ENCODE measurements at regions not wholly inside any gene's neighbourhood (a gene's known extent, or its start where the extent isn't known, plus 50 kb on each side); places are given as distances from the start of the nearest gene placed in this dataset.
A peak's percentile ranks its signal among the peaks of the same experiment; 100 is the strongest.

DNA sequence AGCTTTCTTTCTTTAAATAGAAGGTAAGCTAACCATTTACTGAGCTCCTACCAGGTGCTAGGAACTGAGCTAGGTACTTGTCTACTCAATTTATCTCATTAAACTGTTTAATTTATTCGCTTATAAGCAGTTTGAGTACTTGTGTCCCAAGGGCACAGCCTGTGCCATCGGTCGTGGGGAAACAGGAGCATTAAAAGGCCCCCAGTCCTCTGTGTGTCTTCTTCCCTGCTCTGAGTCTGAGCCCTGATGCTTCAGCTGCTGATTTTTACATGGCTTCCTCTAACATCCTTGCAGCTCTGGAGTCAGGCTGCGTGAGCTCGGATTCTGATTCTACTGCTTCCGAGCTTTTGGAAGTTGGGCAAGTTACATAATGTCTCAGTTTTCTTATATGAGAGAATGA is 239.5 kb downstream of the EDEM1 start:
- H3K4me1 ChIP-seq (ENCODE audit: insufficient read depth, low read length): no peaks in the 10 kb centered on the region
- FAIRE-seq: no peak
- H3K27ac Mint-ChIP-seq (ENCODE audit: unreplicated experiment): no peak overlapping the region

DNA sequence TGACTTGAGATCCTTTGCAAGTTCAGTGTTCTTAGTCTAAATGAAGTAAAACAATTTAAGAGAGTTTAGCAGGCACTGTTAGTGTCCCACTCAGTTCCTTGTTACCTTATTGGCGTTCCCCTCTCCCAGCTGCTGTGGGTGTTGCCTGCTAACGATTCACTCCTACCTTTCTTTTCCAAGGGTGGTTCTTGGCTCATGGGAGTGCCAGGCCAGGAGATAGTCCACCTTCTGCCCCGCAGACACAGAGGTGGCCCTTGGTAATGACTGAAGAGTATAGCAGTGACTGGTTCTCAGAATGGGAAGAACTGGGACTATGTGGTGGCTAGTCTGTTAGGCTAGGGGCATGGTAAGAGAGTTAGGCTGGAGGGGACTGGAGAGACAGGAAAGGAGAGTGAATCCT is 240.4 kb downstream of the EDEM1 start:
- H3K9ac ChIP-seq (ENCODE audit: low read length): no peak overlapping the region
- Mint-ChIP-seq H3K4me3 (ENCODE audit: unreplicated experiment) (no peak overlapping the region), H3K4me1 (ENCODE audit: low read depth, unreplicated experiment) (no peaks in the 10 kb centered on the region), H3K27ac (ENCODE audit: unreplicated experiment) (no peak overlapping the region), H3K27me3 (ENCODE audit: low read depth, unreplicated experiment) (peaks cover 2% of the 10 kb centered on the region), H3K36me3 (ENCODE audit: low read depth, unreplicated experiment) (no peaks in the 10 kb centered on the region), H3K9me3 (ENCODE audit: unreplicated experiment) (peaks cover 10% of the 10 kb centered on the region)
- no peaks in the 10 kb centered on the region for H3K36me3 ChIP-seq (ENCODE audit: insufficient read depth, low read length)
- H4K20me1 ChIP-seq (ENCODE audit: insufficient read depth, low read length): no peaks in the 10 kb centered on the region
- H3K4me3 ChIP-seq (ENCODE audit: insufficient read depth, low read depth, low read length): no peak overlapping the region
- H3K27me3 ChIP-seq (ENCODE audit: insufficient read depth, low read length): no peaks in the 10 kb centered on the region
- TF ChIP-seq, protein P1, sequence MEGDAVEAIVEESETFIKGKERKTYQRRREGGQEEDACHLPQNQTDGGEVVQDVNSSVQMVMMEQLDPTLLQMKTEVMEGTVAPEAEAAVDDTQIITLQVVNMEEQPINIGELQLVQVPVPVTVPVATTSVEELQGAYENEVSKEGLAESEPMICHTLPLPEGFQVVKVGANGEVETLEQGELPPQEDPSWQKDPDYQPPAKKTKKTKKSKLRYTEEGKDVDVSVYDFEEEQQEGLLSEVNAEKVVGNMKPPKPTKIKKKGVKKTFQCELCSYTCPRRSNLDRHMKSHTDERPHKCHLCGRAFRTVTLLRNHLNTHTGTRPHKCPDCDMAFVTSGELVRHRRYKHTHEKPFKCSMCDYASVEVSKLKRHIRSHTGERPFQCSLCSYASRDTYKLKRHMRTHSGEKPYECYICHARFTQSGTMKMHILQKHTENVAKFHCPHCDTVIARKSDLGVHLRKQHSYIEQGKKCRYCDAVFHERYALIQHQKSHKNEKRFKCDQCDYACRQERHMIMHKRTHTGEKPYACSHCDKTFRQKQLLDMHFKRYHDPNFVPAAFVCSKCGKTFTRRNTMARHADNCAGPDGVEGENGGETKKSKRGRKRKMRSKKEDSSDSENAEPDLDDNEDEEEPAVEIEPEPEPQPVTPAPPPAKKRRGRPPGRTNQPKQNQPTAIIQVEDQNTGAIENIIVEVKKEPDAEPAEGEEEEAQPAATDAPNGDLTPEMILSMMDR (IDR thresholded peaks at IDR 0.05; ENCODE audit: insufficient read depth, low read depth, low read length): no peak
- no peak for TF ChIP-seq EZH2 (IDR thresholded peaks at IDR 0.05; ENCODE audit: insufficient read depth, low read length)
- no peak overlapping the region for H3K27ac ChIP-seq (ENCODE audit: low read depth, low read length)
- DNase-seq (ENCODE audit: low read depth) (no peak), FAIRE-seq (no peak)
- H3K4me2 ChIP-seq (ENCODE audit: low read length): no peak overlapping the region
- H3K79me2 ChIP-seq (ENCODE audit: insufficient read depth, low read length): no peaks in the 10 kb centered on the region
- no peak overlapping the region for H2AFZ ChIP-seq (ENCODE audit: low read depth, low read length)
- H3K4me1 ChIP-seq (ENCODE audit: insufficient read depth, low read length): no peaks in the 10 kb centered on the region
- no peaks in the 10 kb centered on the region for H3K9me3 ChIP-seq (ENCODE audit: insufficient read depth, low read depth, low read length)

More for the DNA sequence above, 239.5 kb downstream of the EDEM1 start:
- Histone ChIP-seq H3K9ac (ENCODE audit: low read length) (no peak overlapping the region), H4K20me1 (ENCODE audit: insufficient read depth, low read length) (no peaks in the 10 kb centered on the region), H3K9me3 (ENCODE audit: insufficient read depth, low read depth, low read length) (no peaks in the 10 kb centered on the region), H3K27me3 (ENCODE audit: insufficient read depth, low read length) (no peaks in the 10 kb centered on the region), H3K79me2 (ENCODE audit: insufficient read depth, low read length) (no peaks in the 10 kb centered on the region), H3K4me3 (ENCODE audit: insufficient read depth, low read depth, low read length) (no peak overlapping the region), H3K27ac (ENCODE audit: low read depth, low read length) (no peak overlapping the region), H3K4me2 (ENCODE audit: low read length) (no peak overlapping the region), H2AFZ (ENCODE audit: low read depth, low read length) (no peak overlapping the region), H3K36me3 (ENCODE audit: insufficient read depth, low read length) (no peaks in the 10 kb centered on the region)
- peaks cover 7% of the 10 kb centered on the region for H3K9me3 Mint-ChIP-seq (ENCODE audit: unreplicated experiment)
- no peaks in the 10 kb centered on the region for H3K36me3 Mint-ChIP-seq (ENCODE audit: low read depth, unreplicated experiment)
- no peak for DNase-seq (ENCODE audit: low read depth)
- H3K4me3 Mint-ChIP-seq (ENCODE audit: unreplicated experiment): no peak overlapping the region
- H3K4me1 Mint-ChIP-seq (ENCODE audit: low read depth, unreplicated experiment): no peaks in the 10 kb centered on the region
- TF ChIP-seq, protein P1 (IDR thresholded peaks at IDR 0.05; ENCODE audit: insufficient read depth, low read depth, low read length): no peak
- TF ChIP-seq EZH2 (IDR thresholded peaks at IDR 0.05; ENCODE audit: insufficient read depth, low read length): no peak
- H3K27me3 Mint-ChIP-seq (ENCODE audit: low read depth, unreplicated experiment): peaks cover 2% of the 10 kb centered on the region

DNA sequence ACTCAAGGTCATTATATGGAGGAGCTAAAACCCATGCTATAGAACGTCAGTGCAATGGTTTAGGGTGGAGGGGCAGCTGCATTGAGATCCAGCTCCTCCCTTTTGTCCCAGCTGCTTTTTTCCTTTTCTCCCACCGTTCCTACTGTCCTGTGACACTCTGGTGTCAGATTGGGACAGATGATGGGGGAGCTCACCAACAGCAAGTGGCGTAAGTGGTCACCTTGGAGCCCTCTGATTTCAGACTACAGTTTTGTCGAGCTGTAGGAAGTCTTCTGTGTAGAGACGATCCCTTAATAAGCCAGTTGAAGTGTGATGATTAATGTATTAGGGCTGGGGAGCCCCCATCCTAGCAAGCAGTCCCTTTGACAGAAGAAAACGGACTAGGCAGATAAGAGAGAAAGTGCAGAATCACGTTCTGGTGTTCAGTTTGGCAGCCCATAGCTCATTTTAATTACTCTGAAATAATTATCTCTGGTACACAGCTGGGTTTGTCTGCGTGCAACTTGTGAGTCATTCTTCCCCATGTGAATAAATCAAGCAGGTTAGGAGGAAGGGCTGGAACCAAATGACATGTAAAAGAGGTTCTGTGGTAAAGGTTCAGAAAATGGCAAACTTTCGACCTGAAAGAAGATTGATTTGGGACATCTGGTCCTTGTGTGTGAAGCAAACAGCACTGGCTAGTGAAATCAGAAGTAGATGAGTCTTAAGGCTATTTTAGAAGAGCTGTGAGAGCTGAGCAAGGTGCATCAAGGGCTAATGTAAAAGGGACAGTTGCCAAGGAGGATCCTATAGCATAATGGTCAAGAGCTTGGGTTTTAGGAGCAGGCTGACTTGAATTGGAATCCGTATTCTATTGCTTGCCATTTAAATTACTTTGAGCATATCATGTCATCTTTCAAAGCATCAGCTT is 241.4 kb downstream of the EDEM1 start:
- no peak overlapping the region for H3K4me3 Mint-ChIP-seq (ENCODE audit: unreplicated experiment)
- no peaks in the 10 kb centered on the region for H3K36me3 Mint-ChIP-seq (ENCODE audit: low read depth, unreplicated experiment)
- DNase-seq (ENCODE audit: low read depth): peak; percentile 57
- Histone ChIP-seq H3K9me3 (ENCODE audit: insufficient read depth, low read depth, low read length) (no peaks in the 10 kb centered on the region), H3K27ac (ENCODE audit: low read depth, low read length) (no peak overlapping the region), H3K9ac (ENCODE audit: low read length) (no peak overlapping the region), H3K36me3 (ENCODE audit: insufficient read depth, low read length) (no peaks in the 10 kb centered on the region), H2AFZ (ENCODE audit: low read depth, low read length) (no peak overlapping the region), H3K27me3 (ENCODE audit: insufficient read depth, low read length) (no peaks in the 10 kb centered on the region), H3K4me3 (ENCODE audit: insufficient read depth, low read depth, low read length) (no peak overlapping the region), H3K4me1 (ENCODE audit: insufficient read depth, low read length) (no peaks in the 10 kb centered on the region), H3K79me2 (ENCODE audit: insufficient read depth, low read length) (no peaks in the 10 kb centered on the region), H3K4me2 (ENCODE audit: low read length) (no peak overlapping the region), H4K20me1 (ENCODE audit: insufficient read depth, low read length) (no peaks in the 10 kb centered on the region)
- FAIRE-seq: no peak
- peaks cover 2% of the 10 kb centered on the region for H3K27me3 Mint-ChIP-seq (ENCODE audit: low read depth, unreplicated experiment)
- H3K4me1 Mint-ChIP-seq (ENCODE audit: low read depth, unreplicated experiment): no peaks in the 10 kb centered on the region
- H3K27ac Mint-ChIP-seq (ENCODE audit: unreplicated experiment): no peak overlapping the region
- TF ChIP-seq EZH2 (IDR thresholded peaks at IDR 0.05; ENCODE audit: insufficient read depth, low read length): no peak
- TF ChIP-seq, protein P1 (IDR thresholded peaks at IDR 0.05; ENCODE audit: insufficient read depth, low read depth, low read length): no peak
- H3K9me3 Mint-ChIP-seq (ENCODE audit: unreplicated experiment): peaks cover 10% of the 10 kb centered on the region
